SK-N-SH treated with all-trans-retinoic acid at 6 μM for 48 hours (cell line): ENCODE measurements at regions not wholly inside any gene's neighbourhood (a gene's known extent, or its start where the extent isn't known, plus 50 kb on each side); places are given as distances from the start of the nearest gene placed in this dataset.

ENCODE experiments used
- ATAC-seq: fragments of 200-7000 bp; cut with Tn5 transposase; 3 replicates; pipeline ENCODE4 v1.9.1; 2020; ENCODE audit warnings: mild to moderate bottlenecking, moderate library complexity
- ARNTL ChIP-seq: fragments of 450-650 bp; formaldehyde crosslinking; IDR thresholded peaks from 2 replicates; pipeline ENCODE4 v1.5.0; 2020; ENCODE audit warnings: low read depth, mild to moderate bottlenecking, moderate library complexity, borderline replicate concordance
- BACH2 ChIP-seq: fragments of 250-450 bp; sonication (Bioruptor Pico); IDR thresholded peaks from 2 replicates; pipeline ENCODE4 v1.9.0; 2021; ENCODE audit warnings: mild to moderate bottlenecking, borderline replicate concordance
- CREB5 ChIP-seq: fragments of 250-450 bp; sonication (Bioruptor Pico); IDR thresholded peaks from 2 replicates; pipeline ENCODE4 v1.5.1; 2020; ENCODE audit warnings: low read depth, mild to moderate bottlenecking, moderate library complexity
- CSDC2 ChIP-seq: fragments of 250-450 bp; sonication (Bioruptor Pico); IDR thresholded peaks from 2 replicates; pipeline ENCODE4 v1.5.0; 2020; ENCODE audit warnings: mild to moderate bottlenecking, moderate library complexity
- CSRNP3 ChIP-seq: fragments of 250-450 bp; sonication (Bioruptor Pico); IDR thresholded peaks from 2 replicates; pipeline ENCODE4 v1.5.1; 2021; ENCODE audit warnings: mild to moderate bottlenecking, moderate library complexity
- GLIS3 ChIP-seq: fragments of 250-450 bp; sonication (Bioruptor Pico); IDR thresholded peaks from 2 replicates; pipeline ENCODE4 v1.5.0; 2020; ENCODE audit warnings: mild to moderate bottlenecking, moderate library complexity
- ISL1 ChIP-seq: fragments of 250-450 bp; sonication (Bioruptor Pico); IDR thresholded peaks from 2 replicates; pipeline ENCODE4 v2.1.2; 2022; ENCODE audit warnings: mild to moderate bottlenecking, moderate library complexity
- OSR1 ChIP-seq: fragments of 250-450 bp; sonication (Bioruptor Pico); IDR thresholded peaks from 2 replicates; pipeline ENCODE4 v1.8.0; 2022; ENCODE audit warnings: moderate library complexity, mild to moderate bottlenecking, inconsistent platforms
- PATZ1 ChIP-seq: fragments of 250-450 bp; sonication (Bioruptor Pico); IDR thresholded peaks from 2 replicates; pipeline ENCODE4 v1.8.0; 2020; ENCODE audit warnings: mild to moderate bottlenecking, moderate library complexity, borderline replicate concordance
- POU6F1 ChIP-seq: fragments of 250-450 bp; sonication (Bioruptor Pico); IDR thresholded peaks from 2 replicates; pipeline ENCODE4 v1.8.0; 2021; ENCODE audit warnings: low read depth, mild to moderate bottlenecking, moderate library complexity, borderline replicate concordance
- PPARA ChIP-seq: fragments of 250-450 bp; sonication (Bioruptor Pico); IDR thresholded peaks from 2 replicates; pipeline ENCODE4 v1.5.0; 2020; ENCODE audit warnings: mild to moderate bottlenecking, borderline replicate concordance
- RARB ChIP-seq: fragments of 250-450 bp; sonication (Bioruptor Pico); IDR thresholded peaks from 2 replicates; pipeline ENCODE4 v1.8.0; 2021; ENCODE audit warnings: mild to moderate bottlenecking, moderate library complexity
- SNAI2 ChIP-seq: fragments of 250-450 bp; sonication (Bioruptor Pico); IDR thresholded peaks from 2 replicates; pipeline ENCODE4 v1.5.0; 2020; ENCODE audit warnings: mild to moderate bottlenecking, moderate library complexity
- TCF4 ChIP-seq: fragments of 250-450 bp; sonication (Bioruptor Pico); IDR thresholded peaks from 2 replicates; pipeline ENCODE4 v1.8.0; 2021; ENCODE audit warnings: mild to moderate bottlenecking, moderate library complexity, borderline replicate concordance
- TOX ChIP-seq: fragments of 250-450 bp; sonication (Bioruptor Pico); IDR thresholded peaks from 2 replicates; pipeline ENCODE4 v1.8.0; 2021; ENCODE audit warnings: mild to moderate bottlenecking, moderate library complexity, borderline replicate concordance
- ZC3H10 ChIP-seq: fragments of 250-450 bp; sonication (Bioruptor Pico); IDR thresholded peaks from 2 replicates; pipeline ENCODE4 v1.5.1; 2021; ENCODE audit warnings: mild to moderate bottlenecking, moderate library complexity
- ZFP3 ChIP-seq: fragments of 250-450 bp; sonication (Bioruptor Pico); IDR thresholded peaks from 2 replicates; pipeline ENCODE4 v1.5.0; 2020; ENCODE audit warnings: mild to moderate bottlenecking, moderate library complexity
- ZFP30 ChIP-seq: fragments of 450-650 bp; formaldehyde crosslinking; IDR thresholded peaks from 2 replicates; pipeline ENCODE4 v1.5.0; 2022; ENCODE audit warnings: mild to moderate bottlenecking, moderate library complexity
- ZNF565 ChIP-seq: fragments of 450-650 bp; formaldehyde crosslinking; conservative IDR thresholded peaks from 2 replicates; pipeline ENCODE4 v1.5.0; 2020; ENCODE audit warnings: low read depth, mild to moderate bottlenecking, moderate library complexity
- ZNF70 ChIP-seq: fragments of 450-650 bp; formaldehyde crosslinking; IDR thresholded peaks from 2 replicates; pipeline ENCODE4 v1.5.0; 2020; ENCODE audit warnings: mild to moderate bottlenecking, moderate library complexity
- ZNF8 ChIP-seq: fragments of 450-650 bp; formaldehyde crosslinking; IDR thresholded peaks from 2 replicates; pipeline ENCODE4 v1.5.0; 2020; ENCODE audit warnings: mild to moderate bottlenecking, moderate library complexity

GRCh38 chr7:9189703-9190102 is 756.3 kb downstream of the NXPH1 start:
- TF ChIP-seq ZNF8 (CRISPR knock-in tag) = no peak
- TF ChIP-seq ISL1 (CRISPR knock-in tag) = no peak
- TF ChIP-seq TCF4 (CRISPR knock-in tag) = no peak
- TF ChIP-seq RARB (CRISPR knock-in tag) = no peak
- ATAC-seq = no peak

- TF ChIP-seq ISL1 (CRISPR knock-in tag) (peak; percentile 94), SNAI2 (CRISPR knock-in tag) (no peak), GLIS3 (CRISPR knock-in tag) (0 out of 2 replicates have a peak, but pooled peaks have one; percentile 49), CREB5 (CRISPR knock-in tag) (peak; percentile 58; the same call in 1 of the 2 replicates)
- ATAC-seq = no peak
Observed at GRCh38 chr7:9192969-9193368, 759.6 kb downstream of the NXPH1 start.

- TF ChIP-seq GLIS3 (CRISPR knock-in tag) (no peak), ZC3H10 (no peak), ZFP30 (CRISPR knock-in tag) (no peak), CSDC2 (no peak), PPARA (CRISPR knock-in tag) (no peak), ZFP3 (no peak), OSR1 (no peak), CSRNP3 (CRISPR knock-in tag) (no peak), RARB (CRISPR knock-in tag) (no peak), CREB5 (CRISPR knock-in tag) (no peak), BACH2 (no peak), ZNF565 (CRISPR knock-in tag) (no peak), TOX (CRISPR knock-in tag) (no peak), POU6F1 (CRISPR knock-in tag) (no peak), SNAI2 (CRISPR knock-in tag) (no peak), TCF4 (CRISPR knock-in tag) (no peak), ZNF70 (CRISPR knock-in tag) (no peak)
- TF ChIP-seq, all 23 proteins: peak for 0
Observed at GRCh38 chr7:9200626-9201025, 767.2 kb downstream of the NXPH1 start.

GRCh38 chr7:9201928-9202327 is 768.5 kb downstream of the NXPH1 start:
- ATAC-seq = no peak
- TF ChIP-seq ZNF70 (CRISPR knock-in tag) (peak; percentile 31; the same call in 1 of the 2 replicates), TCF4 (CRISPR knock-in tag) (no peak), CREB5 (CRISPR knock-in tag) (no peak)
- TF ChIP-seq, all 23 proteins: peak for 1

More at GRCh38 chr7:9200626-9201025, 767.2 kb downstream of the NXPH1 start:
- ATAC-seq = no peak

GRCh38 chr7:9204571-9204970 is 771.2 kb downstream of the NXPH1 start:
- no peak for ATAC-seq
- TF ChIP-seq ARNTL (no peak), ISL1 (CRISPR knock-in tag) (peak; percentile 80), SNAI2 (CRISPR knock-in tag) (no peak), CSDC2 (0 out of 2 replicates have a peak, but pooled peaks have one; percentile 61), PATZ1 (no peak), CREB5 (CRISPR knock-in tag) (peak; percentile 94), ZNF565 (CRISPR knock-in tag) (0 out of 2 replicates have a peak, but pooled peaks have one; percentile 47)
